SK-N-SH (cell line): ENCODE measurements at regions not wholly inside any gene's neighbourhood (a gene's known extent, or its start where the extent isn't known, plus 50 kb on each side); places are given as distances from the start of the nearest gene placed in this dataset.

Experiments used
- CTCF ChIP-seq: fragments of 200-600 bp; sonication (generic); IDR thresholded peaks from 2 replicates; pipeline ENCODE4 v1.6.1; 2017; ENCODE audit warnings: antibody characterized with exemption, mild to moderate bottlenecking, moderate library complexity
- EZH2phosphoT487 ChIP-seq: fragments of 200-600 bp; sonication (generic); IDR thresholded peaks from 2 replicates; pipeline ENCODE4 v1.6.1; 2017; ENCODE audit warnings: low read depth, mixed run types, mild to moderate bottlenecking, antibody characterized with exemption, moderate library complexity, borderline replicate concordance
- PBX3 ChIP-seq: IDR thresholded peaks from 2 replicates; pipeline ENCODE4; 2012
- POLR2AphosphoS5 ChIP-seq: IDR thresholded peaks from 2 replicates; pipeline ENCODE4 v1.6.1; 2012; ENCODE audit warnings: low read depth, low read length
- RCOR1 ChIP-seq: fragments of 150-350 bp; IDR thresholded peaks from 2 replicates; pipeline ENCODE4 v1.6.1; 2017; ENCODE audit warnings: antibody characterized with exemption, low read length
- REST ChIP-seq: IDR thresholded peaks from 2 replicates; pipeline ENCODE4 v1.6.1; 2012; ENCODE audit warnings: mild to moderate bottlenecking, low read depth, low read length, moderate library complexity
- TAF1 ChIP-seq: IDR thresholded peaks from 2 replicates; pipeline ENCODE4 v1.6.1; 2012; ENCODE audit warnings: low read depth, mild to moderate bottlenecking, low read length, moderate library complexity, borderline replicate concordance
- TEAD4 ChIP-seq: IDR thresholded peaks from 2 replicates; pipeline ENCODE4 v1.4.0; 2012; ENCODE audit warnings: mild to moderate bottlenecking, borderline replicate concordance; ENCODE audit not compliant: insufficient read depth
- USF2 ChIP-seq: fragments of 150-350 bp; IDR thresholded peaks from 2 replicates; pipeline ENCODE4 v1.6.1; 2017; ENCODE audit warnings: antibody characterized with exemption, low read length, low read depth, borderline replicate concordance
- YY1 ChIP-seq: IDR thresholded peaks from 2 replicates; pipeline ENCODE4 v1.4.0; 2012; ENCODE audit warnings: low read depth, mild to moderate bottlenecking
- TF ChIP-seq, protein P1 (sequence below): IDR thresholded peaks from 2 replicates; pipeline ENCODE4 v1.4.0; 2012; ENCODE audit warnings: low read depth
- TF ChIP-seq, protein P2 (sequence below): IDR thresholded peaks from 2 replicates; pipeline ENCODE4 v1.4.0; 2012; ENCODE audit warnings: low read depth, borderline replicate concordance

DNA sequence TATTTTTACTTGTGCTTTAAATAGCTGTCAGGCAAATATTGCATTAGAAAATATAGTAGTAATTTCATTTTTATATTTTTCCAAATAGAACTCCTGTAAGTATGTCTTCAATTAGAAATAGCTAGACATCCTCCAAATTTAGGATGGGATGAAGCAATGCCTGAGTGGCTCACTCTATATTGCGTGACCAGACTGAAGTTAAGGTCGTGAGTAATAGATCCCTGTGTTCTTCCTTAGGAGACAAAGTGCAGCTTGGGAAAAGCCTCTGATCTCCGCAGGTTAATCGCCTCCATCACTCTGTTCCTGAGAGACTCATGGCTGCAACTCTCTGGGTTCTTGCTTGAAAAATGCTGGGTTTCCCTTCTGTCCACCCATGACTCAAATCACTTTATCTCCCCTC is 484.8 kb upstream of the ANKRD30A start:
- TF ChIP-seq POLR2AphosphoS5 (no peak), REST (no peak), CTCF (no peak), PBX3 (no peak), TEAD4 (no peak), YY1 (no peak), USF2 (no peak), TAF1 (no peak), RCOR1 (no peak), EZH2phosphoT487 (no peak)
- TF ChIP-seq, protein P1, sequence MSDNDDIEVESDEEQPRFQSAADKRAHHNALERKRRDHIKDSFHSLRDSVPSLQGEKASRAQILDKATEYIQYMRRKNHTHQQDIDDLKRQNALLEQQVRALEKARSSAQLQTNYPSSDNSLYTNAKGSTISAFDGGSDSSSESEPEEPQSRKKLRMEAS: no peak
- TF ChIP-seq, protein P2, sequence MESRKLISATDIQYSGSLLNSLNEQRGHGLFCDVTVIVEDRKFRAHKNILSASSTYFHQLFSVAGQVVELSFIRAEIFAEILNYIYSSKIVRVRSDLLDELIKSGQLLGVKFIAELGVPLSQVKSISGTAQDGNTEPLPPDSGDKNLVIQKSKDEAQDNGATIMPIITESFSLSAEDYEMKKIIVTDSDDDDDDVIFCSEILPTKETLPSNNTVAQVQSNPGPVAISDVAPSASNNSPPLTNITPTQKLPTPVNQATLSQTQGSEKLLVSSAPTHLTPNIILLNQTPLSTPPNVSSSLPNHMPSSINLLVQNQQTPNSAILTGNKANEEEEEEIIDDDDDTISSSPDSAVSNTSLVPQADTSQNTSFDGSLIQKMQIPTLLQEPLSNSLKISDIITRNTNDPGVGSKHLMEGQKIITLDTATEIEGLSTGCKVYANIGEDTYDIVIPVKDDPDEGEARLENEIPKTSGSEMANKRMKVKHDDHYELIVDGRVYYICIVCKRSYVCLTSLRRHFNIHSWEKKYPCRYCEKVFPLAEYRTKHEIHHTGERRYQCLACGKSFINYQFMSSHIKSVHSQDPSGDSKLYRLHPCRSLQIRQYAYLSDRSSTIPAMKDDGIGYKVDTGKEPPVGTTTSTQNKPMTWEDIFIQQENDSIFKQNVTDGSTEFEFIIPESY: no peak
